HEK293 (cell line): ENCODE measurements at regions not wholly inside any gene's neighbourhood (a gene's known extent, or its start where the extent isn't known, plus 50 kb on each side); places are given as distances from the start of the nearest gene placed in this dataset.

Source experiments
- CTCF ChIA-PET: fragments of 350-600 bp; formaldehyde crosslinking; extraction: SDS; loops from one replicate; lab custom pipeline; 2021; ENCODE audit warnings: antibody characterized with exemption; lab: Yijun Ruan, JAX
- POLR2A ChIA-PET: fragments of 300-600 bp; formaldehyde crosslinking; extraction: SDS; loops from one replicate; lab custom pipeline; 2020; ENCODE audit warnings: antibody characterized with exemption, inconsistent platforms; lab: Yijun Ruan, JAX
- H3K27ac ChIP-seq: fragments of 200-500 bp; sonication (Bioruptor generic); 2 replicates; pipeline ENCODE4 v1.5.1; 2014; ENCODE audit warnings: low read depth, low read length, control low read depth, inconsistent platforms; ENCODE audit errors: extremely low read depth
- H3K36me3 ChIP-seq, 2 experiments: fragments of 200-500 bp in 1 of 2; sonication (Bioruptor generic) in 1 of 2; 1 replicate in 1 of 2; 2 replicates in 1 of 2; pipeline ENCODE4 v1.5.1; 2014 to 2017; ENCODE audit warnings: inconsistent platforms in 2 of 2, low read length in 2 of 2; ENCODE audit not compliant: control insufficient read depth in 2 of 2, insufficient read depth in 1 of 2
- H3K4me1 ChIP-seq: fragments of 200-500 bp; sonication (Bioruptor generic); 2 replicates; pipeline ENCODE4 v1.5.1; 2014; ENCODE audit warnings: mild to moderate bottlenecking, low read length, inconsistent platforms; ENCODE audit not compliant: control insufficient read depth, insufficient read depth
- H3K4me3 ChIP-seq: 2 replicates; pipeline ENCODE4 v1.5.1; 2011; ENCODE audit warnings: low read depth, mild to moderate bottlenecking, control low read depth, low read length, moderate library complexity
- H3K9me3 ChIP-seq: fragments of 200-500 bp; sonication (Bioruptor generic); 2 replicates; pipeline ENCODE4 v1.5.1; 2014; ENCODE audit warnings: low read depth, low read length, inconsistent platforms; ENCODE audit not compliant: control insufficient read depth, insufficient read depth
- TF ChIP-seq, protein P1 (sequence below): fragments of 450-650 bp; formaldehyde crosslinking; IDR thresholded peaks from 2 replicates; pipeline ENCODE4 v1.5.1; 2017; ENCODE audit warnings: missing biosample characterization, missing genetic modification characterization
- TF ChIP-seq, protein P2 (sequence below): fragments of 450-650 bp; formaldehyde crosslinking; IDR thresholded peaks from 2 replicates; pipeline ENCODE4 v1.5.1; 2017; ENCODE audit warnings: missing biosample characterization, mild to moderate bottlenecking, missing genetic modification characterization, moderate library complexity

DNA sequence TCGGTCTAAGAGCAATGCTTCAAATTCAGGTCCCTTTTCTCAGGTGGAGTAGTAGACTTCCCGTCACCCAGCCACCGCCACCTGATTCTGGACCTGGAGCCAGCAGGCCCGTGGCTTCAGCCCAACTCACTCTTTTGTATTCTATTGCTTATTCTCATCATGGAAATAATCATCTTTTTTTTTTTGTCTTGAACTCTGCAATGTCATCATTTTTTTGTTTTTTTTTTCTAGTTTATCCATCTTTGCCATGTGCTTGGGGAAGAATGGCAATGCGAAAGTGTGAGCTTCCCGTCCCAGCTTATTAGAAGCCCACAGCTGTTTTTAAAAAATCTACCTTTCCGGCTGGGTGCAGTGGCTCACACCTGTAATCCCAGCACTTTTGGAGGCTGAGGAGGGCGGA, 51.3 kb upstream of the FSTL1 start:
- CTCF ChIA-PET, result interaction anchor here (0.6 to 0.7 kb wide), 2 partner anchors 27 to 44 kb away, joined by 3 read pairs; no protein-coding TSS in a partner anchor

More for the DNA sequence above, 51.3 kb upstream of the FSTL1 start:
- POLR2A ChIA-PET, result no interaction called here
- TF ChIP-seq, protein P1, sequence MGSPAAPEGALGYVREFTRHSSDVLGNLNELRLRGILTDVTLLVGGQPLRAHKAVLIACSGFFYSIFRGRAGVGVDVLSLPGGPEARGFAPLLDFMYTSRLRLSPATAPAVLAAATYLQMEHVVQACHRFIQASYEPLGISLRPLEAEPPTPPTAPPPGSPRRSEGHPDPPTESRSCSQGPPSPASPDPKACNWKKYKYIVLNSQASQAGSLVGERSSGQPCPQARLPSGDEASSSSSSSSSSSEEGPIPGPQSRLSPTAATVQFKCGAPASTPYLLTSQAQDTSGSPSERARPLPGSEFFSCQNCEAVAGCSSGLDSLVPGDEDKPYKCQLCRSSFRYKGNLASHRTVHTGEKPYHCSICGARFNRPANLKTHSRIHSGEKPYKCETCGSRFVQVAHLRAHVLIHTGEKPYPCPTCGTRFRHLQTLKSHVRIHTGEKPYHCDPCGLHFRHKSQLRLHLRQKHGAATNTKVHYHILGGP (tag by site-specific recombination), result no peak
- TF ChIP-seq, protein P2, sequence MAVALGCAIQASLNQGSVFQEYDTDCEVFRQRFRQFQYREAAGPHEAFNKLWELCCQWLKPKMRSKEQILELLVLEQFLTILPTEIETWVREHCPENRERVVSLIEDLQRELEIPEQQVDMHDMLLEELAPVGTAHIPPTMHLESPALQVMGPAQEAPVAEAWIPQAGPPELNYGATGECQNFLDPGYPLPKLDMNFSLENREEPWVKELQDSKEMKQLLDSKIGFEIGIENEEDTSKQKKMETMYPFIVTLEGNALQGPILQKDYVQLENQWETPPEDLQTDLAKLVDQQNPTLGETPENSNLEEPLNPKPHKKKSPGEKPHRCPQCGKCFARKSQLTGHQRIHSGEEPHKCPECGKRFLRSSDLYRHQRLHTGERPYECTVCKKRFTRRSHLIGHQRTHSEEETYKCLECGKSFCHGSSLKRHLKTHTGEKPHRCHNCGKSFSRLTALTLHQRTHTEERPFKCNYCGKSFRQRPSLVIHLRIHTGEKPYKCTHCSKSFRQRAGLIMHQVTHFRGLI (tag by site-specific recombination), result no peak
- TF ChIP-seq, all 188 proteins: peak for 0
- Histone ChIP-seq H3K4me1 (no peaks in the 10 kb centered on the region; the same call in 1 of the 2 replicates), H3K27ac (no peak overlapping the region), H3K36me3 (no peaks in the 10 kb centered on the region), H3K4me3 (no peak overlapping the region), H3K9me3 (no peaks in the 10 kb centered on the region)
